Uterus (tissue), 3 donors: ENCODE measurements at regions not wholly inside any gene's neighbourhood (a gene's known extent, or its start where the extent isn't known, plus 50 kb on each side); places are given as distances from the start of the nearest gene placed in this dataset.
"Not testable (repeated sequence)": the region's sequence is repeated elsewhere in the genome, so short reads cannot be mapped to it uniquely, and the experiment has no call there.

Experiments used
- DNase-seq, 2 donors: peaks; one replicate each; pipeline ENCODE4 v3.0.0-alpha.2; 2019 to 2020
- H3K27ac ChIP-seq, 2 donors: fragments of 200-600 bp; sonication (generic); 1 replicate in 1 of 2; 2 replicates in 1 of 2; pipeline ENCODE4 v1.5.1; 2016 to 2018
- H3K27me3 ChIP-seq, 2 donors: fragments of 200-600 bp; sonication (generic); one replicate each; pipeline ENCODE4 v1.5.1; 2018 to 2019; ENCODE audit warnings: control low read depth in 1 of 2
- H3K36me3 ChIP-seq, 2 donors: fragments of 200-600 bp; sonication (generic); one replicate each; pipeline ENCODE4 v1.5.1; 2019; ENCODE audit warnings: control low read depth in 1 of 2
- H3K4me1 ChIP-seq, 2 donors: fragments of 200-600 bp; sonication (generic); one replicate each; pipeline ENCODE4 v1.5.1; 2018 to 2019; ENCODE audit warnings: control low read depth in 1 of 2
- H3K4me3 ChIP-seq, 2 donors: fragments of 200-600 bp; sonication (generic); 1 replicate in 1 of 2; 2 replicates in 1 of 2; pipeline ENCODE4 v1.5.1; 2018 to 2019; ENCODE audit warnings: mild to moderate bottlenecking in 1 of 2
- H3K9me3 ChIP-seq, 2 donors: fragments of 200-600 bp; sonication (generic); one replicate each; pipeline ENCODE4 v1.5.1; 2019; ENCODE audit warnings: control low read depth in 1 of 2
- POLR2A ChIP-seq, 2 donors: fragments of 450-650 bp; IDR thresholded peaks; one replicate each; pipeline ENCODE4 v1.6.1; 2016; ENCODE audit warnings: antibody characterized with exemption in 2 of 2, mild to moderate bottlenecking in 1 of 2, moderate library complexity in 1 of 2
- intact Hi-C: fragments of 100-400 bp; cut with DNase I; formaldehyde crosslinking; loops from one replicate; pipeline ENCODE4 v1.15.1; 2023; ENCODE audit warnings: low total_unique reads
- TF ChIP-seq, protein P1 (sequence below), 4 experiments: fragments of 200-600 bp in 2 of 4; fragments of 450-650 bp in 2 of 4; sonication (generic) in 2 of 4; IDR thresholded peaks; one replicate each; pipeline ENCODE4 v1.5.1; 2016 to 2019; ENCODE audit warnings: antibody characterized with exemption in 4 of 4, mild to moderate bottlenecking in 2 of 4, moderate library complexity in 1 of 4
- donor health status: DM: yes; HTN: yes; CAD: no.

DNA sequence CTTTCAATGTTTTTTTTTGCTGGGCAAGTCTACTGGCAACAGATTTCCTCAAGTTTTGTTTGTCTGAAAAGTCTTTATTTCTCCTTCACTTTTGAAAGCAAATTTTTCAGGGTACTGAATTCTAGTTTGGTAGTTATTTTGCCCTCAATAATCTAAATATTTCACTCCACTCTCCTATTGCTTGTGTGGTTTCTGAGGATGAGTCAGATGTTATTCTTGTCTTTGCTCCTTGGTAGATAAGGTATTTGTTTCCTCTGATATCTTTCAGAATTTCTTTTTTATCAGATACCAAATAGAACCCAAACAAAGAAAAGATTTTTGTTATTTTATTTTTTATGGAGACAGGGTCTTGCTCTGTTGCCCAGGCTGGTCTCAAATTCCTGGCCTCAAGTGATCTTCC is 99.2 kb upstream of the MALRD1 start:
- H3K4me1 ChIP-seq, result no peaks in the 10 kb centered on the region
- no peaks in the 10 kb centered on the region for H3K9me3 ChIP-seq
- H3K27me3 ChIP-seq, result no peaks in the 10 kb centered on the region
- intact Hi-C loops, result no loop called here
- TF ChIP-seq, protein P1, sequence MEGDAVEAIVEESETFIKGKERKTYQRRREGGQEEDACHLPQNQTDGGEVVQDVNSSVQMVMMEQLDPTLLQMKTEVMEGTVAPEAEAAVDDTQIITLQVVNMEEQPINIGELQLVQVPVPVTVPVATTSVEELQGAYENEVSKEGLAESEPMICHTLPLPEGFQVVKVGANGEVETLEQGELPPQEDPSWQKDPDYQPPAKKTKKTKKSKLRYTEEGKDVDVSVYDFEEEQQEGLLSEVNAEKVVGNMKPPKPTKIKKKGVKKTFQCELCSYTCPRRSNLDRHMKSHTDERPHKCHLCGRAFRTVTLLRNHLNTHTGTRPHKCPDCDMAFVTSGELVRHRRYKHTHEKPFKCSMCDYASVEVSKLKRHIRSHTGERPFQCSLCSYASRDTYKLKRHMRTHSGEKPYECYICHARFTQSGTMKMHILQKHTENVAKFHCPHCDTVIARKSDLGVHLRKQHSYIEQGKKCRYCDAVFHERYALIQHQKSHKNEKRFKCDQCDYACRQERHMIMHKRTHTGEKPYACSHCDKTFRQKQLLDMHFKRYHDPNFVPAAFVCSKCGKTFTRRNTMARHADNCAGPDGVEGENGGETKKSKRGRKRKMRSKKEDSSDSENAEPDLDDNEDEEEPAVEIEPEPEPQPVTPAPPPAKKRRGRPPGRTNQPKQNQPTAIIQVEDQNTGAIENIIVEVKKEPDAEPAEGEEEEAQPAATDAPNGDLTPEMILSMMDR (IDR thresholded peaks at IDR 0.05), result no peak
- TF ChIP-seq POLR2A (IDR thresholded peaks at IDR 0.05), result no peak
- H3K36me3 ChIP-seq, result no peaks in the 10 kb centered on the region
- no peak for DNase-seq
- H3K27ac ChIP-seq, result no peak overlapping the region
- H3K4me3 ChIP-seq, result no peak overlapping the region

DNA sequence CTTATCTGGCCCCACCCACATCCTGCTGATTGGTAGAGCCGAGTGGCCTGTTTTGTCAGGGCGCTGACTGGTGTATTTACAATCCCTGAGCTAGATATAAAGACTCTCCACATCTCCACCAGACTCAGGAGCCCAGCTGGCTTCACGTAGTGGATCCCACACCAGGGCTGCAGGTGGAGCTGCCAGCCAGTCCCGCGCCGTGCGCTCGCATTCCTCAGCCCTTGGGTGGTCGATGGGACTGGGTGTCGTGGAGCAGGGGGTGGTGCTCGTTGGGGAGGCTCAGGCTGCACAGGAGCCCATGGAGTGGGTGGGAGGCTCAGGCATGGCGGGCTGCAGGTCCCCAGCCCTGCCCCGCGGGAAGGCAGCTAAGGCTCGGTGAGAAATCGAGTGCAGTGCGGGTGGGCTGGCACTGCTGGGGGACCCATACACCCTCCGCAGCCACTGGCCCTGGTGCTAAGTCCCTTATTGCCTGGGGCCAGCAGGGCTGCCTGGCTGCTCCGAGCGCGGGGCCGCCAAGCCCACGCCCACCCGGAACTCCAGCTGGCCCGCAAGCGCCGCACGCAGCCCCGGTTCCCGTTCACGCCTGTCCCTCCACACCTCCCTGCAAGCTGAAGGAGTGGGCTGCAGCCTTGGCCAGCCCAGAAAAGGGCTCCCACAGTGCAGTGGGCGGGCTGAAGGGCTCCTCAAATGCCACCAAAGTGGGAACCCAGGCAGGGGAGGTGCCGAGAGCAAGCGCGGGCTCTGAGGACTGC is 97.4 kb upstream of the MALRD1 start:
- H3K27ac ChIP-seq, intact Hi-C loops, DNase-seq: not testable (repeated sequence)

DNA sequence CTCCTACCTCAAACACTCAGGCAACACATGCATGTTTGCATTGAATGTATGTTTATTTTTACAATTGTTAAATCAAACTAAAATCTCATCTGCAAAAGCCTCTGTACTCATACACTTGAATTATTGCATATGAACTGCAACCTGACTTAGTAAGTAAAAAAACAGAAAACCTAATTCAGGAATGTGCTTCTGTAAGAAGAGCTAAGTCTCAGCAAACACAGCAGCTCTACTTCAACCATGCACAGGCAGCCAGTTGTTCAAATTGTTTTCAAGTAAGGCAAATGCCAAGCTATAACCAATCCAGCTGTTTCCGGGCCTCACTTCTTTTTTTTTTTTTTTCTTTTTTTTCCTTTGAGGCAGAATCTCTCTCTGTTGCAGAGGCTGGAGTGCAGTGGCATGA is 93.5 kb upstream of the MALRD1 start:
- Histone ChIP-seq H3K27ac (no peak overlapping the region), H3K4me3 (no peak overlapping the region), H3K36me3 (no peaks in the 10 kb centered on the region), H3K27me3 (no peaks in the 10 kb centered on the region), H3K9me3 (no peaks in the 10 kb centered on the region), H3K4me1 (no peaks in the 10 kb centered on the region)
- intact Hi-C loops, result no loop called here
- TF ChIP-seq POLR2A (IDR thresholded peaks at IDR 0.05), result no peak
- TF ChIP-seq, protein P1 (IDR thresholded peaks at IDR 0.05), result no peak
- DNase-seq, result no peak

More for the DNA sequence above, 97.4 kb upstream of the MALRD1 start:
- not testable (repeated sequence) for H3K9me3 ChIP-seq, H3K4me1 ChIP-seq, H3K4me3 ChIP-seq, H3K36me3 ChIP-seq, H3K27me3 ChIP-seq

DNA sequence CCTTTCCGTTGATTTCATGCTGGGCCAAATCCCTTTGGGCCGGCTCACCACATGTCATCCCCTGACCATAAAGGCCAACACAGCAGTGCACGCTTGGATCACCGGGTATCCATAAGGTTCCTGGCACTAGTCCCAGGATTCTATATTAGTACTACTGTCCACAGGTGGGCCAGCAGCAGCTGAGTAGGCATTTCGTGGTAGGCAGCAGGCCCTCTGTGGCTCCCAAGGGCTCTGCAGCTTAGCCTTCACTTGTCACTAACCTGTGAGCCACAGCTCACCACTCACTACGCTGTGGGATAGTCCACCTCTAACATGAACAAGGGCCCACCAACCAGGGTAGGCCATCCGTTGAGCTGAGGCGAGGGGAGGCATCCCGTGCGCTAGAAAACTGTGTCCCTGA is 89.2 kb upstream of the MALRD1 start:
- no peaks in the 10 kb centered on the region for H3K36me3 ChIP-seq
- TF ChIP-seq POLR2A (IDR thresholded peaks at IDR 0.05), result no peak
- H3K27ac ChIP-seq, result no peak overlapping the region
- no peak overlapping the region for H3K4me3 ChIP-seq
- DNase-seq, result no peak
- H3K9me3 ChIP-seq, result no peaks in the 10 kb centered on the region
- no peaks in the 10 kb centered on the region for H3K27me3 ChIP-seq
- H3K4me1 ChIP-seq, result no peaks in the 10 kb centered on the region
- intact Hi-C loops, result no loop called here

DNA sequence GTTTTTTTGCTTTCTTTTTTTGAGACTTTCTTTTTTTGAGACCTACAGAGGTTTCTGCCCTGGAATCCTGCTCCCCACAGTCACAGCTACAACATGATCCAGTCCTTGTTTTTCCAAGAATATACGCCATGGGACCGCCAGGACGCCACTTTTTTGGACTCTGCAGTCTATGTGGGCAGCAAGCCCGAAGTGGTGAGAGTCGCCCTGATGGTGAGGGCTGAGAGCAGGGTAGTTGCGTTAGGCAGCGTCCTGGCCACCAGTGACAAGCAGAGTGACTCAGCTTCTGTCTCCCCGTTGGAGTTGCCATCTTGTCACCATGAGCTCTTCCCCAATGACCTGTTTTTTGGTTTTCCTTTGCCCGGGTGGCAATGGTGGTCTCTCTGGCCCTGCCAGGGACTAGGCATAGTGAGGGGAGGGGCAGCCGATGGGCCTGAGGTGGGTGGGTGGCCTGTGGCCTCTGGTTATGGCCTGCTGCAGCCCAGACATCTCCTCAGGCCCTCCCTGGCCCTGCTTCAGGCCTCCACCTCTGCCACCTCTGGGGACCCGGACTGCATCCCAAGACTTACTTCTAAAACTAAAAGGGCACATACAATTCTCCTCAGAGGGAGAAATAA is 88.0 kb upstream of the MALRD1 start:
- DNase-seq, result no peak
- no peaks in the 10 kb centered on the region for H3K27me3 ChIP-seq
- no peak overlapping the region for H3K4me3 ChIP-seq
- H3K9me3 ChIP-seq, result no peaks in the 10 kb centered on the region
- no peaks in the 10 kb centered on the region for H3K36me3 ChIP-seq
- no peaks in the 10 kb centered on the region for H3K4me1 ChIP-seq
- TF ChIP-seq, protein P1 (IDR thresholded peaks at IDR 0.05), result no peak
- TF ChIP-seq POLR2A (IDR thresholded peaks at IDR 0.05), result no peak
- intact Hi-C loops, result no loop called here
- no peak overlapping the region for H3K27ac ChIP-seq

DNA sequence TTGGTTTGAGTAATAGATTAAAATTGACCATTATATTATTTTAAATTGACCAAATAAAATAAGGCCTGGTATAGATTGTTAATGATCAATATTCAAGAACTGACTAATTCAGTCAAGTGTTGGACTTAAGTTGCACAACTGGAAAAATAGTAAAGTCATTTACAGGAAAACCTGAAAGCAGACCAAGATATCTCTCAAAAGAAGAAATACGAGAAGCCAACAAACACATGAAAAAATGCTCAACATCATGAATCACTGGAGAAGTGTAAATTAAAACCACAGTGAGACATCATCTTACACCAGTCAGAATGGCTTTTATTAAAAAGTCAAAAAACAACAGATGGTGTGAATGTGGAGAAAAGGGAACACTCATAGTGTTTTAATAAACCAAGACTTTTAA is 80.4 kb upstream of the MALRD1 start:
- intact Hi-C loops, result no loop called here

More for the DNA sequence above, 80.4 kb upstream of the MALRD1 start:
- Histone ChIP-seq H3K27ac (no peak overlapping the region), H3K9me3 (no peaks in the 10 kb centered on the region), H3K4me3 (no peak overlapping the region), H3K36me3 (no peaks in the 10 kb centered on the region), H3K27me3 (no peaks in the 10 kb centered on the region), H3K4me1 (no peaks in the 10 kb centered on the region)
- no peak for DNase-seq
- no peak for TF ChIP-seq POLR2A (IDR thresholded peaks at IDR 0.05)
- TF ChIP-seq, protein P1 (IDR thresholded peaks at IDR 0.05), result no peak
